ENCODE measurements at regions not wholly inside any gene's neighbourhood (a gene's known extent, or its start where the extent isn't known, plus 50 kb on each side); places are given as distances from the start of the nearest gene placed in this dataset.

DNA sequence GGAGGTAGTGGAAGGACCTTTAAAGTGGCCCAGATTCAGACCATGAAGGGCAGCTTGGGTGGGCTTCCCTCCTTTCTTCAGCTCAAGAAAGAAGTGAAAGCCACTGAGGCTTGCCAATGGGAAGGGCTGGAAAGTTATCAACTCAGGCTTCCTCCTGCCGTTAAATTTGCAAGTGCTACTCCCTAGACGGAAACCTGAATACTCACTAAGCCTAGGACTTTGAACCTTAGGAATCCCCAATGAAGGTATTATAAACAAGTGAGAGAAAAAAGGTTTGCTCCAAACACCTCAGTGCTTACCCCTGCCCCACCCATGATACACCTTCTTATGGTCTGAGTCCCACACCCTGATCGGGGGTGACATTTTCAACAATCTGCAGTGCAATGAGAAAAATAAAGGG, 396.4 kb downstream of the SHQ1 start:
- no peak overlapping the region for H3K4me3 ChIP-seq
- peaks cover 0 to 4% (median 0%) of the 10 kb centered on the region in 4 donors for H3K4me1 ChIP-seq
- no peak for DNase-seq (ENCODE audit: low spot score in 2 of 2)
- H3K27ac ChIP-seq: no peak overlapping the region
- no peaks in the 10 kb centered on the region for H3K27me3 ChIP-seq
- TF ChIP-seq POLR2A (IDR thresholded peaks at IDR 0.05): no peak
- no peak for TF ChIP-seq EP300 (IDR thresholded peaks at IDR 0.05)
- TF ChIP-seq, protein P1, sequence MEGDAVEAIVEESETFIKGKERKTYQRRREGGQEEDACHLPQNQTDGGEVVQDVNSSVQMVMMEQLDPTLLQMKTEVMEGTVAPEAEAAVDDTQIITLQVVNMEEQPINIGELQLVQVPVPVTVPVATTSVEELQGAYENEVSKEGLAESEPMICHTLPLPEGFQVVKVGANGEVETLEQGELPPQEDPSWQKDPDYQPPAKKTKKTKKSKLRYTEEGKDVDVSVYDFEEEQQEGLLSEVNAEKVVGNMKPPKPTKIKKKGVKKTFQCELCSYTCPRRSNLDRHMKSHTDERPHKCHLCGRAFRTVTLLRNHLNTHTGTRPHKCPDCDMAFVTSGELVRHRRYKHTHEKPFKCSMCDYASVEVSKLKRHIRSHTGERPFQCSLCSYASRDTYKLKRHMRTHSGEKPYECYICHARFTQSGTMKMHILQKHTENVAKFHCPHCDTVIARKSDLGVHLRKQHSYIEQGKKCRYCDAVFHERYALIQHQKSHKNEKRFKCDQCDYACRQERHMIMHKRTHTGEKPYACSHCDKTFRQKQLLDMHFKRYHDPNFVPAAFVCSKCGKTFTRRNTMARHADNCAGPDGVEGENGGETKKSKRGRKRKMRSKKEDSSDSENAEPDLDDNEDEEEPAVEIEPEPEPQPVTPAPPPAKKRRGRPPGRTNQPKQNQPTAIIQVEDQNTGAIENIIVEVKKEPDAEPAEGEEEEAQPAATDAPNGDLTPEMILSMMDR (IDR thresholded peaks at IDR 0.05): no peak
- H3K36me3 ChIP-seq: no peaks in the 10 kb centered on the region
- 73 to 80% methylated on average over 3 of the region's 3 CpGs for WGBS, 2 donors
- H3K9me3 ChIP-seq: no peaks in the 10 kb centered on the region

DNA sequence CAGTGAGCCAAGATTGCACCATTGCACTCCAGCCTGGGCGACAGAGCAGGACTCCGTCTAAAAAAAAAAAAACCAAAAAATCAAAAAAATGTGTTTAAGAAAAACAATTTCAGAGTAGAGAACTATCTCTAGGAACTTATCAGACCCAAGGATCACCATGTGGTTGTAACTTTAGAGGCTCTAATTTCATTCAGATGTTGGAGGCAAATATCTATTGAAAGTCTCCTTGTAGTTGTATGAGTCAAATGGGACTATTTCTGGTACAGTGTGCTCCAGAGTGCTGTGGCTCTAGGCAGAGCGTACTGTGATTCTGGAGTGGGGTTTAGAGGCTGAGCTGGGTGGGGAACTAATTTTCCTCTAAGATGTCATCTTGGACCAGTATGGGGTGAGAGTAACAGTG, 398.7 kb downstream of the SHQ1 start:
- 67 to 79% methylated on average over 3 of the region's 3 CpGs for WGBS, 2 donors
- H3K27ac ChIP-seq: no peak overlapping the region
- no peaks in the 10 kb centered on the region for H3K27me3 ChIP-seq
- DNase-seq (ENCODE audit: low spot score in 2 of 2): no peak
- H3K36me3 ChIP-seq: no peaks in the 10 kb centered on the region
- H3K9me3 ChIP-seq: no peaks in the 10 kb centered on the region
- H3K4me3 ChIP-seq: no peak overlapping the region
- TF ChIP-seq EP300 (IDR thresholded peaks at IDR 0.05) (no peak), POLR2A (IDR thresholded peaks at IDR 0.05) (no peak)
- TF ChIP-seq, protein P1 (IDR thresholded peaks at IDR 0.05): no peak
- peaks cover 0 to 16% (median 3%) of the 10 kb centered on the region in 4 donors for H3K4me1 ChIP-seq

DNA sequence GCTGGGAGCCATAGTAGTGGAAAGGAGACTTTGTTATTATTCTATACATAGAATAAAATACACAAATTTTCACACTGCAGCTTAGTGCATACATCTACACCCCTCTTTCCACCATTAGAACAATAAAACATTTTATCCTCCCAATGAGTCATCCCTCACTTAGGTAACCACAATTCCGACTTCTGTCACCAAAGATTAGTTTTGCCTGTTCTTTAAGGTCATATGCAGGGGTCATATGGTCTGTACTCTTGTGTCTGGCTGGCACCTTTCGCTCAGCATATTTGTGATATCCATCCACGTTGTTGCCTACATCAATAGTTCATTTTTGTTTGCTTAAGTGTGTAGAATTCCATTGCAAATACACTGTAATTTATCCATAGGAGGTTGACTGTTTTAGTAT, 399.4 kb downstream of the SHQ1 start:
- no peak for TF ChIP-seq POLR2A (IDR thresholded peaks at IDR 0.05)
- TF ChIP-seq, protein P1 (IDR thresholded peaks at IDR 0.05): no peak
- no peak for TF ChIP-seq EP300 (IDR thresholded peaks at IDR 0.05)
- Histone ChIP-seq H3K4me3 (no peak overlapping the region), H3K36me3 (no peaks in the 10 kb centered on the region), H3K9me3 (no peaks in the 10 kb centered on the region), H3K4me1 (peaks cover 0 to 23% (median 3%) of the 10 kb centered on the region in 4 donors), H3K27ac (no peak overlapping the region), H3K27me3 (no peaks in the 10 kb centered on the region)
- DNase-seq (ENCODE audit: low spot score in 2 of 2): no peak
- WGBS, 2 donors: 75 to 82% methylated on average over 3 of the region's 3 CpGs

DNA sequence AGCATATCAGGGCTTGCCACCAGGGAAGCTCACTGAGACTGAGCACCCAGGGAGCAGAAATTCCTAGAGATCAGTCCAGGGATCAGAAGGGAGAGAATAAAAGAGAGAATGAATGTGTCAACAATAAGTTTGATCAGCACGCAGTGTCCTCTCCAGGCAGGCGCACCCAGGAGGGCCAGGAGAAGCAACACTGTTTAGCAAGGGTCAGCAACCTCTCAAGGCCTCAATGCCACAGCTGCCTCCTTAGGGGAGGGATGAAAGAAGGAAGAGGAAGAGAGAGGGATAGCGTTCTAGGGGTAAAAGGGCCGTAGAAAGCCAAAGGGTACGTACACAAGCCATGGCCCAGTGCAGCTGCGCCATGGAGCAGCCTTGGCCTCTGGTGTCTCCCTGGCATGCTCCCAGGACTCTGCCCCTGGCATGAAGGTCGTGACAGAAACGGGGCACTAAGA, 399.8 kb downstream of the SHQ1 start:
- no peak for DNase-seq (ENCODE audit: low spot score in 2 of 2)
- TF ChIP-seq, protein P1 (IDR thresholded peaks at IDR 0.05): no peak
- no peak for TF ChIP-seq POLR2A (IDR thresholded peaks at IDR 0.05)
- no peak for TF ChIP-seq EP300 (IDR thresholded peaks at IDR 0.05)
- Histone ChIP-seq H3K27ac (no peak overlapping the region), H3K36me3 (no peaks in the 10 kb centered on the region), H3K27me3 (no peaks in the 10 kb centered on the region), H3K9me3 (no peaks in the 10 kb centered on the region), H3K4me1 (peaks cover 0 to 27% (median 4%) of the 10 kb centered on the region in 4 donors), H3K4me3 (no peak overlapping the region)
- WGBS, 2 donors: 68 to 75% methylated on average over 8 of the region's 8 CpGs

DNA sequence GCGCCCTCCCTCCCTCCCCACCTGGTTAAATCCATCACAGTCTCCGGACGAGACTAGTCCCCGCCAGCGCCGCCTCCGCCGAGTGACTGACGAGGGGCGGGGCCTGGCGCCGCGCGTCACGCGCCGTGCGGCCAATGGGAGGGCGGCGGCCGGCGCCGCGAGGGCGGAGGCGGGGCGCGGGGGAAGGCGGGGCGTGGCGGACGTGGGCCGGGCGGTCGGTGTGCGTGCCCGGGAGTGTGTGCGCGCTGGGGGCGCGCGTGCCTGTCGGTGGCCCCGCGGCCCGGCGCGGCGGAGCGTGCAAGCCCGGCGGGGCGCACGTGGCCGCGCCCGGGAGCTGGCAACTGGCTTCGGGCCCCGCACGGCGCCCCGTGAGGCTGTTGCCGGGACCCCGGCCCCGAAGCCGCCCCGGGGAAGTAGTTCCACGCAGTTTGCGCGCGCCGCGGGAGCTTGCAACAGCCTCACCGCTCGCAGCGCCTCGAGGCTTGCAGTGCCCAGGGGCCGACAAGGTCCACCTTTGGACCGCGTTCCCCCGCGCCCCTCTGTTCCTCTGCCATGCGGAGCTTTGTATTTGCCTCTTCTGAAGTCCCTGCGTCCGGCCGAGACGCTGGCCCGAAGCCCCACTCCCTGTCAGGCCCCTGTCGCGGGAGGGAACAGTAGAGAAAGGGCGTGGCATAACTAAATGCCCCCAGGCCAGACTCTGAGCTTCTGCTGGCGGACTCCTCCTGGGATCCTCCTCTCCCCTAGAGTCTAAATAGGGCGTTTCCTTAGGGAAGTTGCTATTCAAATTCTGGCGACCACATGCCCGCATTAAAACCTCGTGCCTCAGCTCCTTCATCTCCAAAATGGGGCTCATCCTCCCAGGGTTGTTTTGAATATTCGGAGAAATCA, 400.9 kb downstream of the SHQ1 start:
- no peaks in the 10 kb centered on the region for H3K9me3 ChIP-seq
- 42 to 55% methylated on average over 14 to 20 of the region's 97 CpGs for WGBS, 2 donors
- H3K4me1 ChIP-seq: peaks cover 0 to 37% (median 7%) of the 10 kb centered on the region in 4 donors
- H3K4me3 ChIP-seq: peak overlapping the region; percentile 71 to 90 (median 80)
- no peaks in the 10 kb centered on the region for H3K27me3 ChIP-seq
- TF ChIP-seq, protein P1 (IDR thresholded peaks at IDR 0.05): peak in 2 of 5 experiments; percentile 52 to 56
- peak; percentile 55 to 64 for TF ChIP-seq POLR2A (IDR thresholded peaks at IDR 0.05)
- no peak for TF ChIP-seq EP300 (IDR thresholded peaks at IDR 0.05)
- DNase-seq (ENCODE audit: low spot score in 2 of 2): peak; percentile 83 to 84
- no peaks in the 10 kb centered on the region for H3K36me3 ChIP-seq
- peak overlapping the region; percentile 88 to 95 (median 92) for H3K27ac ChIP-seq
